ENCODE measurements at regions not wholly inside any gene's neighbourhood (a gene's known extent, or its start where the extent isn't known, plus 50 kb on each side); places are given as distances from the start of the nearest gene placed in this dataset.

- H3K4me1 ChIP-seq (ENCODE audit: control insufficient read depth, insufficient read depth, low read length), result no peaks in the 10 kb centered on the region
- peaks cover 6% of the 10 kb centered on the region for H3K9me3 ChIP-seq (ENCODE audit: control insufficient read depth, low read length)
- H3K9ac ChIP-seq (ENCODE audit: low read length), result no peak overlapping the region
- H3K4me3 ChIP-seq (ENCODE audit: low read length), result no peak overlapping the region
- DNase-seq (ENCODE audit: low read depth), result no peak
- H3K27me3 ChIP-seq (replicated peaks; ENCODE audit: control insufficient read depth, insufficient read depth, low read length), result no peaks in the 10 kb centered on the region
- H3K36me3 ChIP-seq (ENCODE audit: control insufficient read depth, insufficient read depth, low read length, severe bottlenecking), result no peaks in the 10 kb centered on the region
Measured at GRCh38 chr5:10173716-10174115, 76.0 kb downstream of the ATPSCKMT start.

DNA sequence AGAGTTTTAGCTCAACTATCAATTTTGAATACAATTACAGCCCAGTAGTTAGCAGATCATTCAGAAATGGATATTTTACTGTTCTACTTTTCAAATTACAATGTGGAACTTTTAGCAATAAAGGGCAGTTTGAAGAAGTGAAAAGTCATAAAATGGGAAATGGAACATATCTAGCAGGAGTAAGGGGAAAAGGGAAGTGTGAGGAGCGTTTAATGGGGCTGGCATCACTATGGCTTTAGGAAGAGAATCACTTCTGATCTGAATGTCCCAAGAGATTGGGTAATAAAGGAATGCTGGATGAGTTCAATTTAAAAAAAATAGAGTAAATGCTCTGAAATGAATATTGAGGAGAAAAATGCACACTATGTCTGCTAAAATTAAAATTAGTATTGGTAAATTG lies 77.4 kb downstream of the ATPSCKMT start:
- Histone ChIP-seq H3K9ac (ENCODE audit: low read length) (no peak overlapping the region), H3K27me3 (replicated peaks; ENCODE audit: control insufficient read depth, insufficient read depth, low read length) (peaks cover 7% of the 10 kb centered on the region), H3K36me3 (ENCODE audit: control insufficient read depth, insufficient read depth, low read length, severe bottlenecking) (no peaks in the 10 kb centered on the region), H3K9me3 (ENCODE audit: control insufficient read depth, low read length) (peaks cover 6% of the 10 kb centered on the region), H3K4me3 (ENCODE audit: low read length) (no peak overlapping the region), H3K4me1 (ENCODE audit: control insufficient read depth, insufficient read depth, low read length) (no peaks in the 10 kb centered on the region)
- DNase-seq (ENCODE audit: low read depth), result no peak

- H3K36me3 ChIP-seq (ENCODE audit: control insufficient read depth, insufficient read depth, low read length, severe bottlenecking), result no peaks in the 10 kb centered on the region
- H3K4me3 ChIP-seq (ENCODE audit: low read length), result no peak overlapping the region
- H3K9me3 ChIP-seq (ENCODE audit: control insufficient read depth, low read length), result peaks cover 19% of the 10 kb centered on the region
- no peak for DNase-seq (ENCODE audit: low read depth)
- H3K4me1 ChIP-seq (ENCODE audit: control insufficient read depth, insufficient read depth, low read length), result no peaks in the 10 kb centered on the region
- peaks cover 7% of the 10 kb centered on the region for H3K27me3 ChIP-seq (replicated peaks; ENCODE audit: control insufficient read depth, insufficient read depth, low read length)
- no peak overlapping the region for H3K9ac ChIP-seq (ENCODE audit: low read length)
Measured at GRCh38 chr5:10169359-10169758, 80.3 kb downstream of the ATPSCKMT start.

DNA sequence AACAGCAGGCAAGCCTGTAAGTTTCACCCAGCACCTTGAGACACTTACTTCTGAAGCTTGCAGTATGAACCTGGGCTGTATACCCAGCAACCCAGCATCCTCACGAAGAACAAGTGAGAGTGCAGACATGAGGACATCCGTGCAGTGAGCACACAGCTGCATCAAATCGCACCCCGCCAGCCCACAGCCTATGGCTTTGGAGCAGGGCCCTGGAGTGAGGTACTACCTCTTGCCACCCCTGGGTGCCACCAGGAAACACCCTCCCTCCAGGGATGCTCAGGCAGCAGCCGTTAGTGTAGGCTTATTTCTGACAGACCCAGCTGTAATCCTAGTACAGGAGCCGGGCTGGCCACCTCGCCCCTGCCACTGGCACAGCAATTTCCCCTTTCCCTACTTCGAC lies 81.4 kb downstream of the ATPSCKMT start:
- Histone ChIP-seq H3K4me3 (ENCODE audit: low read length) (no peak overlapping the region), H3K9me3 (ENCODE audit: control insufficient read depth, low read length) (peaks cover 20% of the 10 kb centered on the region), H3K27me3 (replicated peaks; ENCODE audit: control insufficient read depth, insufficient read depth, low read length) (peaks cover 7% of the 10 kb centered on the region), H3K9ac (ENCODE audit: low read length) (no peak overlapping the region), H3K36me3 (ENCODE audit: control insufficient read depth, insufficient read depth, low read length, severe bottlenecking) (no peaks in the 10 kb centered on the region), H3K4me1 (ENCODE audit: control insufficient read depth, insufficient read depth, low read length) (no peaks in the 10 kb centered on the region)
- DNase-seq (ENCODE audit: low read depth), result no peak

- Histone ChIP-seq H3K9ac (ENCODE audit: low read length) (no peak overlapping the region), H3K27me3 (replicated peaks; ENCODE audit: control insufficient read depth, insufficient read depth, low read length) (peaks cover 7% of the 10 kb centered on the region), H3K36me3 (ENCODE audit: control insufficient read depth, insufficient read depth, low read length, severe bottlenecking) (no peaks in the 10 kb centered on the region), H3K4me1 (ENCODE audit: control insufficient read depth, insufficient read depth, low read length) (no peaks in the 10 kb centered on the region), H3K4me3 (ENCODE audit: low read length) (no peak overlapping the region), H3K9me3 (ENCODE audit: control insufficient read depth, low read length) (peaks cover 18% of the 10 kb centered on the region)
- no peak for DNase-seq (ENCODE audit: low read depth)
Measured at GRCh38 chr5:10167806-10168205, 81.9 kb downstream of the ATPSCKMT start.

DNA sequence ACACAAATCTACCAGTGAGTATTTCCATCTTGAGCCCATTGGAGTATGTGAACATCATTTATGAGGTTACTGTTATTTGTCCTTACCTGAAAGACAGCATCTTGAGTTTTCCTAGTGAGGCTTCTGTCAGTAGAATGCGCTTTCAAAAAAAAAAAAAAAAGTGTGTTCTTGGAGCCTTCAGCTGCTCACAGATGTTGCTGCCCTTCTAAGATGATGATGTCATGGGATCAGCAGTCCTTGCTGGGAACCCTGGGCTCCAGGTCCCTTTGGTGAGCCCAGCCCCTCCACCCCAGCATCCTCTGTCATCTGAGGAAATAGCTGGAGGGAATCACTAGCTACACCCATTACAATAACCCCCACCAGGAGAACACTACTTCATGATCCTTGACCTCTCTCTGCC lies 83.3 kb downstream of the ATPSCKMT start:
- no peak overlapping the region for H3K9ac ChIP-seq (ENCODE audit: low read length)
- no peak for DNase-seq (ENCODE audit: low read depth)
- peaks cover 7% of the 10 kb centered on the region for H3K27me3 ChIP-seq (replicated peaks; ENCODE audit: control insufficient read depth, insufficient read depth, low read length)
- H3K9me3 ChIP-seq (ENCODE audit: control insufficient read depth, low read length), result peaks cover 14% of the 10 kb centered on the region
- H3K4me3 ChIP-seq (ENCODE audit: low read length), result no peak overlapping the region
- H3K4me1 ChIP-seq (ENCODE audit: control insufficient read depth, insufficient read depth, low read length), result no peaks in the 10 kb centered on the region
- no peaks in the 10 kb centered on the region for H3K36me3 ChIP-seq (ENCODE audit: control insufficient read depth, insufficient read depth, low read length, severe bottlenecking)

- Histone ChIP-seq H3K4me1 (ENCODE audit: control insufficient read depth, insufficient read depth, low read length) (no peaks in the 10 kb centered on the region), H3K36me3 (ENCODE audit: control insufficient read depth, insufficient read depth, low read length, severe bottlenecking) (no peaks in the 10 kb centered on the region), H3K9ac (ENCODE audit: low read length) (no peak overlapping the region), H3K9me3 (ENCODE audit: control insufficient read depth, low read length) (peaks cover 14% of the 10 kb centered on the region), H3K27me3 (replicated peaks; ENCODE audit: control insufficient read depth, insufficient read depth, low read length) (peaks cover 3% of the 10 kb centered on the region), H3K4me3 (ENCODE audit: low read length) (no peak overlapping the region)
- DNase-seq (ENCODE audit: low read depth), result no peak
Measured at GRCh38 chr5:10162468-10162867, 87.2 kb downstream of the ATPSCKMT start.

DNA sequence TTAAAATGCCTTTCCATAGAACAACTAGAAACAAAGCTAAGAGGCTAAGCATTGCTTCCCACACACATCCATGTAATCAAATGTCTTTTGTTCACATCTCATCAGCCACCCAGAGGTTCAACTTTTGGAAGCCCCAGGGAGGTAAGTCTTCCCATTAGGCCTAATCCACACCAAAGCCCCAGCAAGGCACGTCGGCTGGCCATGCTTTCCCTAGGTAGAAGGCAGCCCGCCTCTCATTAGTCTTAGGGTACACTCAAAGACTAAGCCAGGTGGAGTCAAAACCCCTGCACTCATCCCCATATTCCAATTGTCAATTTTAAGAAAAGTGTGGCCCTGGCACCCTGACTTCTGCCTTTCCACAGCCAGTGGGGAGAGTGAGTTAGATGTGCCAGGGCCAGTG lies 87.9 kb downstream of the ATPSCKMT start:
- no peak overlapping the region for H3K9ac ChIP-seq (ENCODE audit: low read length)
- H3K4me1 ChIP-seq (ENCODE audit: control insufficient read depth, insufficient read depth, low read length), result no peaks in the 10 kb centered on the region
- H3K27me3 ChIP-seq (replicated peaks; ENCODE audit: control insufficient read depth, insufficient read depth, low read length), result peaks cover 3% of the 10 kb centered on the region
- DNase-seq (ENCODE audit: low read depth), result no peak
- H3K9me3 ChIP-seq (ENCODE audit: control insufficient read depth, low read length), result peaks cover 14% of the 10 kb centered on the region
- H3K36me3 ChIP-seq (ENCODE audit: control insufficient read depth, insufficient read depth, low read length, severe bottlenecking), result no peaks in the 10 kb centered on the region
- no peak overlapping the region for H3K4me3 ChIP-seq (ENCODE audit: low read length)

DNA sequence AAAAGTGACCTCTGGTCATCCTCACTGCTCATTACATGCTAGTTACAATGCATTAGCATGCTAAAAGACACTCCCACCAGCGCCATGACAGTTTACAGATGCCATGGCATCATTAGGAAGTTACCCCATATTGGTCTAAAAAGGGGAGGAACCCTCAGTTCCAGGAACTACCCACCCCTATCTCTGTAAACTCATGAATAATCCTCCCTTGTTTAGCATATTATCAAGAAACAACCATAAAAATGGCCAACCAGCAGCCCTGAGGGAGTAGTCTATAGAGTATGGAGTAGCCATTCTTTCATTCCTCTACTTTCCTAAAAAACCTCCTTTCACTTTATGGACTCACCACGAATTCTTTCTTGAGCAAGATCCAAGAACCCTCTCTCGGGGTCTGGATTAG lies 89.4 kb downstream of the ATPSCKMT start:
- Histone ChIP-seq H3K36me3 (ENCODE audit: control insufficient read depth, insufficient read depth, low read length, severe bottlenecking) (no peaks in the 10 kb centered on the region), H3K4me3 (ENCODE audit: low read length) (no peak overlapping the region), H3K9me3 (ENCODE audit: control insufficient read depth, low read length) (peaks cover 10% of the 10 kb centered on the region), H3K9ac (ENCODE audit: low read length) (no peak overlapping the region), H3K27me3 (replicated peaks; ENCODE audit: control insufficient read depth, insufficient read depth, low read length) (peaks cover 3% of the 10 kb centered on the region), H3K4me1 (ENCODE audit: control insufficient read depth, insufficient read depth, low read length) (no peaks in the 10 kb centered on the region)
- no peak for DNase-seq (ENCODE audit: low read depth)

DNA sequence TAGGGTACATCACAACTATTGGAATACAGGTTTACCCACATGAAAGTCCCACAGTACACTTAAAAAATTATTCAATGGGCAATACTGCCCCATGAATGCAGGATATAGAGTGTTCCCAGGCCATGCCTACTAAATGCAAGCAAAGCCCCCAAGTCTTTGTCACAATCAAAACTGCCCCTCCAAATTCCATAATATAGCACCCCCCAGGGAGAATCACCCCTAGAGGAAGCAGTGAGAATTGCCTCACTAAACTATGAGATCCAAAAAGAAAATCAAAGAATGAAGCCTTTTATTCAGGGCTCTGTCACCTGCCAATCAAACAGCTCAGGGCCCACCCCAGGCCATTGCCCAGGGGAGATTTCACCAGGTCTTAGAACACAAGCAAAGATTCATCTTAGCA lies 90.8 kb downstream of the ATPSCKMT start:
- Histone ChIP-seq H3K4me1 (ENCODE audit: control insufficient read depth, insufficient read depth, low read length) (no peaks in the 10 kb centered on the region), H3K9ac (ENCODE audit: low read length) (no peak overlapping the region)

DNA sequence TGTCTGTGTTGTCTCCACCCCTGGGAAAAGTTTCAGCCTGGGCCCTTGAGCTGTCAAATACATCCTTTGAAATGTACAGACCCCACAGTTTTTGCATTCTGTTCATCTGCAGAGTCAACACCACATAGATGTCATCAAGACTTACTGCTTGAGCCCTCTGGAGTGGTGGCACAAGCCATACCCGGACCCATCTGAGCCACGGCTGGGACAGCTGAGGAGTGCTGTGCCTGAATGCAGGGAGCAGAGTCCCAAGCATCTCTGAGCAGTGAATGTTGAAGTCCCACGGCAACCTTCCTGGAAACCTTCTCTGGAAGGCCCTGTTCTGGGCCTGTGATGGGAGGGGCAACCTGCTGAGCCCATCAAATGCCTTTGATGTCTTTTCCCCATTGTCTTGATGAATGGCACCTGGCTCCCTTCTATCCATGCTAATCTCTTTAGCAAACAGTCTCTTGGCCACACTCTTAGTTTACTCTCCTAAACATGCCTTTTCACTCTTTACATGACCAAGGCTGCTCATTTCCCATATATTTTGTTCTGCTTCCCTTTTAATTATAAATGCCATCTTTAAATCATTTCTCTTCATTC lies 92.5 kb downstream of the ATPSCKMT start:
- Histone ChIP-seq H3K4me1 (ENCODE audit: control insufficient read depth, insufficient read depth, low read length) (no peaks in the 10 kb centered on the region), H3K4me3 (ENCODE audit: low read length) (no peak overlapping the region)
- DNase-seq (ENCODE audit: low read depth), result no peak

More for the DNA sequence above, 90.8 kb downstream of the ATPSCKMT start:
- H3K36me3 ChIP-seq (ENCODE audit: control insufficient read depth, insufficient read depth, low read length, severe bottlenecking), result no peaks in the 10 kb centered on the region
- DNase-seq (ENCODE audit: low read depth), result no peak
- no peak overlapping the region for H3K4me3 ChIP-seq (ENCODE audit: low read length)
- H3K27me3 ChIP-seq (replicated peaks; ENCODE audit: control insufficient read depth, insufficient read depth, low read length), result peaks cover 3% of the 10 kb centered on the region
- H3K9me3 ChIP-seq (ENCODE audit: control insufficient read depth, low read length), result no peaks in the 10 kb centered on the region

More for the DNA sequence above, 92.5 kb downstream of the ATPSCKMT start:
- Histone ChIP-seq H3K9ac (ENCODE audit: low read length) (no peak overlapping the region), H3K36me3 (ENCODE audit: control insufficient read depth, insufficient read depth, low read length, severe bottlenecking) (no peaks in the 10 kb centered on the region), H3K9me3 (ENCODE audit: control insufficient read depth, low read length) (no peaks in the 10 kb centered on the region), H3K27me3 (replicated peaks; ENCODE audit: control insufficient read depth, insufficient read depth, low read length) (peaks cover 3% of the 10 kb centered on the region)
